Naive B cell (primary cell): ENCODE measurements at regions not wholly inside any gene's neighbourhood (a gene's known extent, or its start where the extent isn't known, plus 50 kb on each side); places are given as distances from the start of the nearest gene placed in this dataset.

Source experiments
- ATAC-seq, 2 donors: fragments of 150-1000 bp; cut with Tn5 transposase; 2 replicates each; pipeline ENCODE4 v1.10.0; 2021; ENCODE audit warnings: low read depth in 2 of 2, mild to moderate bottlenecking in 2 of 2, moderate library complexity in 2 of 2
- DNase-seq: peaks from one replicate; pipeline ENCODE4 v3.0.0; 2022
- H3K27ac Mint-ChIP-seq, 6 donors: one replicate each; pipeline ENCODE4 v1.8.0; 2020 to 2022; ENCODE audit warnings: mild to moderate bottlenecking in 6 of 6, mixed read lengths in 6 of 6, moderate library complexity in 5 of 6, inconsistent platforms in 2 of 6
- H3K27me3 Mint-ChIP-seq, 3 donors: one replicate each; pipeline ENCODE4 v1.8.0; 2021 to 2022; ENCODE audit warnings: mixed read lengths in 3 of 3, mild to moderate bottlenecking in 1 of 3
- H3K36me3 Mint-ChIP-seq, 2 donors: one replicate each; pipeline ENCODE4 v1.8.0; 2020 to 2022; ENCODE audit warnings: mixed read lengths in 2 of 2, inconsistent platforms in 1 of 2, mild to moderate bottlenecking in 1 of 2
- H3K4me1 Mint-ChIP-seq, 3 donors: one replicate each; pipeline ENCODE4 v1.8.0; 2020 to 2022; ENCODE audit warnings: mixed read lengths in 3 of 3, inconsistent platforms in 1 of 3, mild to moderate bottlenecking in 1 of 3, moderate library complexity in 1 of 3
- H3K4me3 Mint-ChIP-seq, 8 donors: one replicate each; pipeline ENCODE4 v1.8.0; 2020 to 2022; ENCODE audit warnings: mild to moderate bottlenecking in 8 of 8, mixed read lengths in 8 of 8, moderate library complexity in 8 of 8, inconsistent platforms in 2 of 8
- H3K9me3 Mint-ChIP-seq, 7 donors: one replicate each; pipeline ENCODE4 v1.8.0; 2020 to 2022; ENCODE audit warnings: mixed read lengths in 7 of 7, mild to moderate bottlenecking in 5 of 7, inconsistent platforms in 2 of 7, moderate library complexity in 1 of 7

DNA sequence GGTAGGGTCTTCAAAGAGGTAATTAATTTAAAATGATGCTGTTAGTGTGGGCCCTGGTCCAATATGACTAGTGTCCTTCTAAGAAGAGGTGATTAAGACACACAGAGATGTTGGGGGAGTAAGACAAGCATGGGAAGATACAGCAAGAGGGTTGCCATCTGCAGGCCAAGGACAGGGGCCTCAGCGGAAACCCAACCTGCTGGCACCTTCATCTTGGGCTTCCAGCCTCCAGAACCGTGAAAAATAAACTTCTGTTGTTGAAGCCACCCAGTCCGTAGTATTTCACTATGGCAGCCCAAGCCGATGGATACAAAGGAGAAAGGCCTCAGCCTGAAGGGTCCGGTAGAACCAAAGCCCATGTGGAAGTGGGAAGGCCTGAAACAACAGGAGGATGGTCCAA, 161.7 kb upstream of the UBE2E1 start:
- no peak for ATAC-seq
- DNase-seq = no peak
- Mint-ChIP-seq H3K4me3 (no peak overlapping the region), H3K27ac (peak overlapping the region in 1 of 6 donors; percentile 32), H3K9me3 (peaks cover 0 to 4% (median 0%) of the 10 kb centered on the region in 7 donors), H3K4me1 (peaks cover 0 to 5% (median 0%) of the 10 kb centered on the region in 3 donors), H3K36me3 (no peaks in the 10 kb centered on the region), H3K27me3 (no peaks in the 10 kb centered on the region)

DNA sequence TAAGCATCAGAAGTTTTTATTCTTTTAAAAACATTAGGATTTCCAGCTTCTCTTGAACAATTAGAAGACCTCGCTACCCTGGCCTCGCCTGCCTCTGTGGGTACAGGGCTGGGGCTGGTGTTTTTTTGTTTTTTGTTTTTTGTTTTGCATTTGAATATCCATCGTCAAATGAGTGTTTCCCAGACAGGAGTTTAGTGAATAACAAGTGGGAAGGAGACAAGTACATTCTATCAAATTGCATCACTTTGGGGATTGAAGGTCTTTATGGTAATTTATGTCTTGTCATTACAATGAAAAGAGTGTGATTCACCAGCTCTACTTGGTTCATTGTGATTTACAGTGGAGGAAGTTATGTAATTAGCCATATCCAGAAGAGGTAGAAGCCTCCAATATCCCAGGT, 161.1 kb upstream of the UBE2E1 start:
- DNase-seq (no peak), ATAC-seq (no peak)
- H3K4me3 Mint-ChIP-seq = no peak overlapping the region
- H3K4me1 Mint-ChIP-seq = peaks cover 0 to 10% (median 0%) of the 10 kb centered on the region in 3 donors
- H3K27me3 Mint-ChIP-seq = no peaks in the 10 kb centered on the region
- H3K9me3 Mint-ChIP-seq = peaks cover 0 to 4% (median 0%) of the 10 kb centered on the region in 7 donors
- H3K36me3 Mint-ChIP-seq = no peaks in the 10 kb centered on the region
- H3K27ac Mint-ChIP-seq = peak overlapping the region in 1 of 6 donors; percentile 89

DNA sequence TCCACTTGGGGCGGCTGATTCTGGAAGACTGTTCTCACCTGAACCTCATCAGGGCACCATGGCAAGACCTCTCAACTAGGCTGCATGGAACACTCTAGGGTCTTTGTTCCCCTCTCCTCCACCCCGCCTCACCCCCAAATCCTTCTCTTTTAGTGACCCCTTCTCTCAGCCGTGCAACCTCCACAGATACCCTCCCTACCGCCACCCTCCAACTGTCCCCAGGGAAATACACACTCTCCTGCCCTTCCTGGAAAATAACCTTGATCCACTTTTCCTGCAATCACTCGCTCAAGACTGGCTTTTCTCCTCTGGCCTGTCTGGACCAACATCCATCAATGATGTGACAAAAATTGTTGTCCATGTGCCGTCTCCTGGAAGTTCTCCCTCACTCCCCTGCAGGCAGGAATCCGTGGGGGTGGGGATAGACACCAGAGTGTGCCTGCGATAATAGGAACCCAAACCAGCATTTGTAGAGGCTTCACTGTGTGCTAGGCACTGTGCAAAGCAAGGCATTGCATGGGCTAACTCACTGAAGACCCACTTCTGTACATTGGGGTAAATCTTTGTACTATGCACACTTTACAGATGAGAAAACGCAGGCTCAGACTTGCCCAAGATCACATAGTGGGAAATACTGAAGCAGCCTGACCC, 160.1 kb upstream of the UBE2E1 start:
- peaks cover 7 to 17% (median 7%) of the 10 kb centered on the region in 3 donors for H3K4me1 Mint-ChIP-seq
- H3K27ac Mint-ChIP-seq = peak overlapping the region in 1 of 6 donors; percentile 48
- no peak overlapping the region for H3K4me3 Mint-ChIP-seq
- DNase-seq (no peak), ATAC-seq (no peak)
- H3K27me3 Mint-ChIP-seq = no peaks in the 10 kb centered on the region
- H3K36me3 Mint-ChIP-seq = no peaks in the 10 kb centered on the region
- H3K9me3 Mint-ChIP-seq = peaks cover 0 to 4% (median 0%) of the 10 kb centered on the region in 7 donors

DNA sequence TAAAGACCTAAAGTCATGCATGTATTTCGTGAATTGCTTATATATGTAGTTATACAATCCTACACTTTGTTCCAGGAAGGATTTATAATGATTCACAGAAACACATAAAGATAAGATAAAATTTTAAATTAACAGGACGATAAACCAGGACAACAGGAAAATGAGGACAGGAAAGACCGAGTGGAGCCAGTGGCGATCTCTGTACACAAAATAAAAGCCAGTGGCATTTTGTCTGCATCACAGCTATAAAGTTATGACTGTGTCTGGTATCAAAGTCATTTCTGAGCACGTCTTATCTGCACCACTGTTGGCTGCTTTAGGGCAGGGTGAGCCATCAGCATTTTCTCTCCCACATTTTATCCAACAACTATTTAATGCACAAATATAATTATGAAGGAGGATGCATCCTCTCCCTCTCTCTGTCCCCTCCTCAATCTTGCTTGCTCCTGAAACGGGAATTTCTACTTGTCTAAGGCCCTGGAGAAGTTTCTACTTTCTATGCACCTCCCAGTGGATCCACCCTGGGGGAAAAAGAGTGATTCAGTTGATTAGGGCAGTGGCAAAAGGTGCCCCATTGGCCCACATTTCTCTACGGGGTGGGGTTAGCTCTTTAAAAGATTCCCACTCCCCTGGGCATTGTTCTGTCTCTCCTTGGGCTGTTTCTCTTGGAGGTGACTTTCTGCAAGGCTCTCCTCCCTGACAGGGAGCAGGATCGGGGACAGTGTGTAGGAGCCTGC, 159.4 kb upstream of the UBE2E1 start:
- peaks cover 0 to 4% (median 0%) of the 10 kb centered on the region in 7 donors for H3K9me3 Mint-ChIP-seq
- ATAC-seq = no peak

DNA sequence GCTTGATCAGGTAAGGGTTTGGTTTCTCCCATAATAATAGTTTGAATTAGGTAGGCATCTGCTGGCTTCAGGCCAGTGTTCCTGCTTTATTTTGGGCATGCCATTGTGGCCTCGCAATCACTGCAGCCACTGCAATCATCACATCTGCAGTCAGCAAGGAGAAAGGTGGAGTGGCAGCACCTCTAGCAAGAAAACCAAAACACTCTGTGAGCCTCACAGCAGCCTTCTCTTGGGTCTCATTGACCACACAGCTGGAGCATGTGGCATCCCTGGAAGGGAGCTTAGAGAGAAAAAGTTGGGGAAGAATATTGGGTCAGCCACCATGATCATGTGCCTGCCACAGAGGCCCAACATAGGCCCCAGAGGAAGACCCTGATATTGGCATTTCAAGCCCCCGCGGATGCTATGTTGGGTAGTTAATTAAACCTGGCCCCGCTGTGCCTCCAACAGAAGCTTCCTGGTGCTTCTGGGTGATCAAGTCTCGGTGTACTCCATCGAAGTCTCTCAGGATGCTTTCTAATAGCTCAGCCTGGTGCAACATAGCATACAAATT, 158.0 kb upstream of the UBE2E1 start:
- Mint-ChIP-seq H3K27me3 (no peaks in the 10 kb centered on the region), H3K4me3 (no peak overlapping the region), H3K36me3 (no peaks in the 10 kb centered on the region), H3K9me3 (peaks cover 0 to 3% (median 0%) of the 10 kb centered on the region in 7 donors), H3K4me1 (peaks cover 7 to 22% (median 19%) of the 10 kb centered on the region in 3 donors), H3K27ac (peak overlapping the region in 1 of 6 donors; percentile 37)
- DNase-seq (no peak), ATAC-seq (no peak)

More for the DNA sequence above, 159.4 kb upstream of the UBE2E1 start:
- Mint-ChIP-seq H3K36me3 (no peaks in the 10 kb centered on the region), H3K27ac (peak overlapping the region in 1 of 6 donors; percentile 42), H3K4me3 (no peak overlapping the region), H3K27me3 (no peaks in the 10 kb centered on the region), H3K4me1 (peaks cover 7 to 22% (median 9%) of the 10 kb centered on the region in 3 donors)
- no peak for DNase-seq

- DNase-seq (no peak), ATAC-seq (no peak)
- peaks cover 0 to 2% (median 0%) of the 10 kb centered on the region in 7 donors for H3K9me3 Mint-ChIP-seq
- H3K27ac Mint-ChIP-seq = peak overlapping the region in 2 of 6 donors; percentile 10 to 71
- no peaks in the 10 kb centered on the region for H3K27me3 Mint-ChIP-seq
- no peaks in the 10 kb centered on the region for H3K36me3 Mint-ChIP-seq
- no peak overlapping the region for H3K4me3 Mint-ChIP-seq
- peaks cover 9 to 25% (median 24%) of the 10 kb centered on the region in 3 donors for H3K4me1 Mint-ChIP-seq
Measured at GRCh38 chr3:23648326-23648995, 157.3 kb upstream of the UBE2E1 start.

DNA sequence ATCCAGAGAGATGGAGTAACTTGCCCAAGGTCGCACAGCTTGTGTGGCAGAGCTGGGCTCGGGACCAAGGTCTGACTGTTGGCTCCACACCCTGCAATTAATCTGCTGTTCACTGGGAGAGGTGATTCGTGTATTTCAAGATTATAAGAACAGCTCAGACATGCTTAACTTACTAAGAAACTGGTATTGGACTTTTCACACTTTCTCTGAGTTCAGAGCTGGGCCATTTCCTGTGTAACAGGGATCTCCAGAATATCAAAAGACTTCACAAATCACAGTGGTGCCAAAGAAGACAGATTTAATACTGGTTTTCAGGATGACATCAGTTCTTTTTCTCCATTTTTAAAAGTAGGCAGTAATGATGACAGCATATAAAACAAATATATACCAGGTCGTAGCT, 156.8 kb upstream of the UBE2E1 start:
- DNase-seq (no peak), ATAC-seq (no peak)
- Mint-ChIP-seq H3K4me1 (peaks cover 15 to 30% (median 29%) of the 10 kb centered on the region in 3 donors), H3K27me3 (no peaks in the 10 kb centered on the region), H3K4me3 (no peak overlapping the region), H3K27ac (peak overlapping the region in 3 of 6 donors; percentile 3 to 71 (median 10)), H3K36me3 (no peaks in the 10 kb centered on the region), H3K9me3 (peaks cover 0 to 2% (median 0%) of the 10 kb centered on the region in 7 donors)

GRCh38 chr3:23649448-23649847, 156.3 kb upstream of the UBE2E1 start:
- Mint-ChIP-seq H3K4me1 (peaks cover 19 to 35% (median 34%) of the 10 kb centered on the region in 3 donors), H3K27ac (peak overlapping the region in 2 of 6 donors; percentile 3 to 7), H3K36me3 (no peaks in the 10 kb centered on the region), H3K27me3 (no peaks in the 10 kb centered on the region), H3K4me3 (no peak overlapping the region), H3K9me3 (peaks cover 0 to 2% (median 0%) of the 10 kb centered on the region in 7 donors)
- ATAC-seq (no peak), DNase-seq (no peak)

- ATAC-seq = no peak
- Mint-ChIP-seq H3K4me1 (peaks cover 23 to 42% (median 39%) of the 10 kb centered on the region in 3 donors), H3K4me3 (peak overlapping the region in 1 of 8 donors; percentile 7), H3K9me3 (peaks cover 0 to 4% (median 1%) of the 10 kb centered on the region in 7 donors), H3K27me3 (no peaks in the 10 kb centered on the region), H3K36me3 (peaks cover 0 to under 1% of the 10 kb centered on the region in 2 donors), H3K27ac (peak overlapping the region in 2 of 6 donors; percentile 16 to 54)
- no peak for DNase-seq
Measured at GRCh38 chr3:23650371-23651140, 155.2 kb upstream of the UBE2E1 start.

GRCh38 chr3:23653647-23654525, 151.9 kb upstream of the UBE2E1 start:
- Mint-ChIP-seq H3K9me3 (peaks cover 0 to 8% (median 3%) of the 10 kb centered on the region in 7 donors), H3K4me3 (peak overlapping the region; percentile 34 to 87 (median 76)), H3K4me1 (peaks cover 38 to 71% (median 57%) of the 10 kb centered on the region in 3 donors), H3K27ac (peak overlapping the region; percentile 80 to 97 (median 90)), H3K36me3 (peaks cover 0 to 5% of the 10 kb centered on the region in 2 donors), H3K27me3 (no peaks in the 10 kb centered on the region)
- ATAC-seq (peak; percentile 53 to 70), DNase-seq (no peak)

DNA sequence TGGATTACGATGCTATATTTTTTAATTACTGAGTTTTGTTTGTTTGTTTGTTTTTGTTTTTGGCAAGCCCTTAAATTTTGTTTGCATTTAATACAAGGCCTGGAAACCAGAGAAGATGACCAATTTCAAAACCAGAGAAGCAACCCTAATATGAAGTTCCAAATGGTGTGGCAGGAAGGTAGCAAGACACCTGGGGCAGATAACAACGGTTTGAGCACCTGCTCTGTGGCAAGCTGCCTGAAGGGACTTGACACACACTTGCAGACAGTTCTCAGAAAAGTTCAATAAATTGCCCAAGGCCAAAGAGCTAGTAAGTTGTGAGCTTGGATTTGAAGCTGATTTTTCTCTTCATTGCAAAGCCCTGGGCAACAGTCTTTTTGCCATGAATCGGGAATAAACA, 151.2 kb upstream of the UBE2E1 start:
- ATAC-seq (no peak), DNase-seq (no peak)
- Mint-ChIP-seq H3K4me3 (peak overlapping the region in 6 of 8 donors; percentile 43 to 87 (median 77)), H3K27me3 (no peaks in the 10 kb centered on the region), H3K27ac (peak overlapping the region in 4 of 6 donors; percentile 82 to 97 (median 90)), H3K36me3 (peaks cover 0 to 5% of the 10 kb centered on the region in 2 donors), H3K4me1 (peaks cover 43 to 78% (median 57%) of the 10 kb centered on the region in 3 donors), H3K9me3 (peaks cover 0 to 8% (median 3%) of the 10 kb centered on the region in 7 donors)

GRCh38 chr3:23655749-23656148, 150.0 kb upstream of the UBE2E1 start:
- H3K9me3 Mint-ChIP-seq = peaks cover 0 to 8% (median 3%) of the 10 kb centered on the region in 7 donors
- no peak for ATAC-seq
- no peak overlapping the region for H3K27ac Mint-ChIP-seq
- peak overlapping the region in 1 of 8 donors; percentile 16 for H3K4me3 Mint-ChIP-seq
- no peaks in the 10 kb centered on the region for H3K27me3 Mint-ChIP-seq
- peaks cover 44 to 79% (median 56%) of the 10 kb centered on the region in 3 donors for H3K4me1 Mint-ChIP-seq
- peaks cover 1 to 5% of the 10 kb centered on the region in 2 donors for H3K36me3 Mint-ChIP-seq
- no peak for DNase-seq
